Amygdala (tissue), 56 donors: ENCODE measurements at regions not wholly inside any gene's neighbourhood (a gene's known extent, or its start where the extent isn't known, plus 50 kb on each side); places are given as distances from the start of the nearest gene placed in this dataset.

Experiments
- DNase-seq, 56 donors: peaks; one replicate each; lab custom pipeline; 2025; lab: John Stamatoyannopoulos, UW

GRCh38 chr11:112354364-112354763 lies 93.7 kb upstream of the PLET1 start:
- DNase-seq: no peak

- DNase-seq: peak in 5 of 56 donors; percentile 2 to 12 (median 7)
These were observed 95.1 kb upstream of the PLET1 start for GRCh38 chr11:112355726-112356125.

- DNase-seq: no peak
These were observed 96.8 kb upstream of the PLET1 start for GRCh38 chr11:112357488-112357887.

- no peak for DNase-seq
These were observed 100.7 kb upstream of the PLET1 start for GRCh38 chr11:112361396-112361795.

GRCh38 chr11:112363527-112363926 lies 102.9 kb upstream of the PLET1 start:
- no peak for DNase-seq

- DNase-seq: no peak
These were observed 104.4 kb upstream of the PLET1 start for GRCh38 chr11:112364962-112365481.

- no peak for DNase-seq
These were observed 105.4 kb upstream of the PLET1 start for GRCh38 chr11:112366012-112366411.

GRCh38 chr11:112366777-112367176 lies 106.1 kb upstream of the PLET1 start:
- no peak for DNase-seq

- DNase-seq: no peak
These were observed 106.8 kb upstream of the PLET1 start for GRCh38 chr11:112367461-112367860.

GRCh38 chr11:112367895-112368294 lies 107.2 kb upstream of the PLET1 start:
- DNase-seq: no peak

GRCh38 chr11:112368381-112368780 lies 107.7 kb upstream of the PLET1 start:
- DNase-seq: no peak

GRCh38 chr11:112369374-112369773 lies 108.7 kb upstream of the PLET1 start:
- no peak for DNase-seq

GRCh38 chr11:112369916-112370315 lies 109.3 kb upstream of the PLET1 start:
- DNase-seq: no peak

- DNase-seq: no peak
These were observed 114.0 kb upstream of the PLET1 start for GRCh38 chr11:112374486-112375140.

GRCh38 chr11:112377946-112378345 lies 117.3 kb upstream of the PLET1 start:
- DNase-seq: no peak

- no peak for DNase-seq
These were observed 119.8 kb upstream of the PLET1 start for GRCh38 chr11:112380464-112380863.

GRCh38 chr11:112381578-112381977 lies 120.9 kb upstream of the PLET1 start:
- DNase-seq: no peak

GRCh38 chr11:112382561-112382960 lies 121.9 kb upstream of the PLET1 start:
- DNase-seq: no peak

GRCh38 chr11:112388496-112388895 lies 127.8 kb upstream of the PLET1 start:
- DNase-seq: no peak

GRCh38 chr11:112391086-112391485 lies 130.4 kb upstream of the PLET1 start:
- DNase-seq: no peak

GRCh38 chr11:112392904-112393303 lies 132.2 kb upstream of the PLET1 start:
- no peak for DNase-seq

GRCh38 chr11:112394304-112394703 lies 133.6 kb upstream of the PLET1 start:
- no peak for DNase-seq

- DNase-seq: no peak
These were observed 135.4 kb upstream of the PLET1 start for GRCh38 chr11:112396076-112396475.
